Heart left ventricle (tissue), 13 donors: ENCODE measurements at regions not wholly inside any gene's neighbourhood (a gene's known extent, or its start where the extent isn't known, plus 50 kb on each side); places are given as distances from the start of the nearest gene placed in this dataset.

Experiments used
- CTCF ChIP-seq, 12 donors: fragments of 200-600 bp; sonication (generic) in 4 of 12; IDR thresholded peaks; one replicate each; pipeline versions ENCODE4 v1.5.0 to v1.8.0; 2018 to 2022; ENCODE audit warnings: antibody characterized with exemption in 12 of 12, mild to moderate bottlenecking in 5 of 12
- POLR2A ChIP-seq, 2 donors: fragments of 450-650 bp; IDR thresholded peaks; one replicate each; pipeline ENCODE4 v1.6.1; 2017; ENCODE audit warnings: antibody characterized with exemption in 2 of 2, mild to moderate bottlenecking in 2 of 2, moderate library complexity in 2 of 2
- donor health status: ischemic (EF 13 %, LVEDD 7.1; RV severe dilation, severe dysfunction).
- donor health status: DM: no; HTN: yes; CAD: no.
- donor health status: DM: no; HTN: no; CAD: no.
- donor health status: ischemic (EF 25% LVEDD 6.9; RV normal size, moderate dysfunction).
- donor health status: ischemic (EF 25% LVEDD 5.7; RV mildly dilated, moderate dysfunction).
- donor health status: ischemic (EF 35%, LVEDD 5.7; RV mildly dilated, moderate dysfunction).
- donor health status: nonischemic (EF 11% LVEDD 7.7; RV severe dilation, severe dysfunction).
- donor health status: DM: yes; HTN: yes; CAD: no.
- donor health status: PGD.
- donor health status: ischemic (EF 29% LVEDD 5.4; RV normal size, mild dysfunction).
- donor health status: nonischemic (EF 23%, LVEDD 6.1; RV moderate dilation, normal function).

- no peak for TF ChIP-seq CTCF (IDR thresholded peaks at IDR 0.05)
- TF ChIP-seq POLR2A (IDR thresholded peaks at IDR 0.05) = no peak
These were observed 141.0 kb upstream of the PLSCR5 start for GRCh38 chr3:146746190-146746589.
